Left lung (tissue), 4 donors: ENCODE measurements at regions not wholly inside any gene's neighbourhood (a gene's known extent, or its start where the extent isn't known, plus 50 kb on each side); places are given as distances from the start of the nearest gene placed in this dataset.

Experiments used
- ATAC-seq: fragments of 200-7000 bp; cut with Tn5 transposase; one replicate; pipeline ENCODE4 v1.9.1; 2020; ENCODE audit warnings: moderate library complexity
- DNase-seq, 4 donors: peaks; one replicate each; pipeline ENCODE4 v3.0.0-alpha.2; 2013 to 2020
- H3K27ac ChIP-seq, 2 donors: fragments of 200-600 bp; sonication (generic) in 1 of 2; one replicate each; pipeline versions ENCODE4 v1.5.0 to v1.8.0; 2020 to 2021
- H3K27me3 ChIP-seq, 2 donors: fragments of 200-600 bp; sonication (generic) in 1 of 2; one replicate each; pipeline versions ENCODE4 v1.5.0 to v1.8.0; 2020 to 2021
- H3K36me3 ChIP-seq, 2 donors: fragments of 200-600 bp; sonication (generic) in 1 of 2; one replicate each; pipeline versions ENCODE4 v1.5.0 to v1.8.0; 2020 to 2021
- H3K4me1 ChIP-seq, 2 donors: fragments of 200-600 bp; one replicate each; pipeline ENCODE4 v1.8.0; 2021
- H3K4me3 ChIP-seq, 2 donors: fragments of 200-600 bp; sonication (generic) in 1 of 2; one replicate each; pipeline versions ENCODE4 v1.5.0 to v1.8.0; 2020 to 2021; ENCODE audit warnings: mild to moderate bottlenecking in 1 of 2
- H3K9me3 ChIP-seq, 2 donors: fragments of 200-600 bp; sonication (generic) in 1 of 2; one replicate each; pipeline versions ENCODE4 v1.5.0 to v1.8.0; 2020 to 2021
- CTCF ChIP-seq, 2 donors: fragments of 200-600 bp; sonication (generic) in 1 of 2; IDR thresholded peaks; one replicate each; pipeline versions ENCODE4 v1.5.0 to v1.8.0; 2021; ENCODE audit warnings: antibody characterized with exemption in 2 of 2
- intact Hi-C, 2 donors: fragments of 100-400 bp; cut with DNase I; formaldehyde crosslinking; loops; one replicate each; pipeline versions ENCODE4 v1.11.2 to v1.14.2; 2022
- donor health status: DM: no; HTN: yes; CAD: no.
- donor health status: DM: no; HTN: no; CAD: no.

- ATAC-seq (no peak), DNase-seq (no peak)
- Histone ChIP-seq H3K4me1 (no peaks in the 10 kb centered on the region), H3K4me3 (no peak overlapping the region), H3K9me3 (no peaks in the 10 kb centered on the region), H3K27me3 (no peaks in the 10 kb centered on the region), H3K36me3 (no peaks in the 10 kb centered on the region), H3K27ac (no peak overlapping the region)
- intact Hi-C loops: no loop called here
- TF ChIP-seq CTCF (IDR thresholded peaks at IDR 0.05): no peak
Observed at GRCh38 chrY:8092926-8093325, 1181.4 kb upstream of the AMELY start.

GRCh38 chrY:8085925-8086324 is 1174.4 kb upstream of the AMELY start:
- Histone ChIP-seq H3K36me3 (no peaks in the 10 kb centered on the region), H3K4me3 (no peak overlapping the region), H3K9me3 (peaks cover 0 to under 1% of the 10 kb centered on the region in 2 donors), H3K27me3 (no peaks in the 10 kb centered on the region), H3K4me1 (no peaks in the 10 kb centered on the region), H3K27ac (no peak overlapping the region)
- TF ChIP-seq CTCF (IDR thresholded peaks at IDR 0.05): no peak
- intact Hi-C loops: no loop called here
- ATAC-seq: no peak
- DNase-seq: no peak

- Histone ChIP-seq H3K4me1 (no peaks in the 10 kb centered on the region), H3K4me3 (no peak overlapping the region), H3K27ac (no peak overlapping the region), H3K9me3 (peaks cover 0 to 6% of the 10 kb centered on the region in 2 donors), H3K36me3 (no peaks in the 10 kb centered on the region), H3K27me3 (no peaks in the 10 kb centered on the region)
- ATAC-seq (no peak), DNase-seq (no peak)
- TF ChIP-seq CTCF (IDR thresholded peaks at IDR 0.05): no peak
- intact Hi-C loops: no loop called here
Observed at GRCh38 chrY:8084192-8084591, 1172.6 kb upstream of the AMELY start.

- Histone ChIP-seq H3K36me3 (no peaks in the 10 kb centered on the region), H3K9me3 (peaks cover 0 to 6% of the 10 kb centered on the region in 2 donors), H3K27me3 (no peaks in the 10 kb centered on the region), H3K4me1 (no peaks in the 10 kb centered on the region), H3K4me3 (no peak overlapping the region), H3K27ac (no peak overlapping the region)
- intact Hi-C loops: no loop called here
- no peak for ATAC-seq
- no peak for DNase-seq
- no peak for TF ChIP-seq CTCF (IDR thresholded peaks at IDR 0.05)
Observed at GRCh38 chrY:8081151-8081550, 1169.6 kb upstream of the AMELY start.

GRCh38 chrY:8065220-8065619 is 1153.7 kb upstream of the AMELY start:
- intact Hi-C loops: no loop called here

More at GRCh38 chrY:8065220-8065619, 1153.7 kb upstream of the AMELY start:
- H3K27ac ChIP-seq: no peak overlapping the region
- no peak for TF ChIP-seq CTCF (IDR thresholded peaks at IDR 0.05)
- no peaks in the 10 kb centered on the region for H3K27me3 ChIP-seq
- no peak overlapping the region for H3K4me3 ChIP-seq
- no peaks in the 10 kb centered on the region for H3K4me1 ChIP-seq
- H3K9me3 ChIP-seq: no peaks in the 10 kb centered on the region
- DNase-seq: no peak
- no peaks in the 10 kb centered on the region for H3K36me3 ChIP-seq
- ATAC-seq: no peak
